Testis (tissue), 2 donors: ENCODE measurements at regions not wholly inside any gene's neighbourhood (a gene's known extent, or its start where the extent isn't known, plus 50 kb on each side); places are given as distances from the start of the nearest gene placed in this dataset.

Experiments used
- DNase-seq: peaks from one replicate; pipeline ENCODE4 v3.0.0-alpha.2; 2019
- H3K27ac ChIP-seq, 2 donors: fragments of 200-600 bp; sonication (generic); one replicate each; pipeline ENCODE4 v1.5.1; 2019
- H3K27me3 ChIP-seq: fragments of 200-600 bp; sonication (generic); one replicate; pipeline ENCODE4 v1.5.1; 2019
- H3K36me3 ChIP-seq: fragments of 200-600 bp; sonication (generic); one replicate; pipeline ENCODE4 v1.5.1; 2017; ENCODE audit warnings: low read depth; ENCODE audit errors: missing control alignments
- H3K4me1 ChIP-seq: fragments of 200-600 bp; sonication (generic); one replicate; pipeline ENCODE4 v1.5.1; 2019
- H3K4me3 ChIP-seq, 2 donors: fragments of 200-600 bp; sonication (generic); one replicate each; pipeline ENCODE4 v1.5.1; 2017 to 2019
- H3K9me3 ChIP-seq: fragments of 200-600 bp; sonication (generic); one replicate; pipeline ENCODE4 v1.5.1; 2017
- CTCF ChIP-seq, 3 experiments: fragments of 450-650 bp in 2 of 3; fragments of 200-600 bp in 1 of 3; sonication (generic) in 1 of 3; IDR thresholded peaks; one replicate each; pipeline ENCODE4 v1.5.1; 2016 to 2019; ENCODE audit warnings: antibody characterized with exemption in 3 of 3, mild to moderate bottlenecking in 2 of 3, moderate library complexity in 1 of 3
- POLR2A ChIP-seq: fragments of 450-650 bp; IDR thresholded peaks from one replicate; pipeline ENCODE4 v1.6.1; 2017; ENCODE audit warnings: antibody characterized with exemption, mild to moderate bottlenecking, moderate library complexity
- WGBS, 2 donors: methylation state at CpG; one replicate each; pipeline ENCODE4 v1.1.5; 2018; 5-methylcytosine and 5-hydroxymethylcytosine counted together
- intact Hi-C: fragments of 100-400 bp; cut with DNase I; formaldehyde crosslinking; loops from one replicate; pipeline ENCODE4 v1.15.1; 2023; ENCODE audit warnings: low total_unique reads

GRCh38 chr14:97200245-97200644 is 403.1 kb downstream of the VRK1 start:
- Histone ChIP-seq H3K36me3 (no peaks in the 10 kb centered on the region), H3K27ac (no peak overlapping the region), H3K4me3 (no peak overlapping the region), H3K27me3 (no peaks in the 10 kb centered on the region), H3K4me1 (no peaks in the 10 kb centered on the region), H3K9me3 (no peaks in the 10 kb centered on the region)
- 72 to 81% methylated on average over 4 of the region's 4 CpGs for WGBS, 2 donors
- intact Hi-C loops = no loop called here
- no peak for DNase-seq
- no peak for TF ChIP-seq CTCF (IDR thresholded peaks at IDR 0.05)
- TF ChIP-seq POLR2A = no peak

GRCh38 chr14:97206916-97207315 is 409.7 kb downstream of the VRK1 start:
- Histone ChIP-seq H3K4me3 (no peak overlapping the region), H3K27ac (no peak overlapping the region), H3K36me3 (no peaks in the 10 kb centered on the region), H3K27me3 (no peaks in the 10 kb centered on the region), H3K9me3 (no peaks in the 10 kb centered on the region), H3K4me1 (no peaks in the 10 kb centered on the region)
- 45 to 75% methylated on average over 11 of the region's 11 CpGs for WGBS, 2 donors
- intact Hi-C loops = no loop called here
- no peak for TF ChIP-seq CTCF (IDR thresholded peaks at IDR 0.05)
- no peak for TF ChIP-seq POLR2A
- DNase-seq = no peak

- H3K4me3 ChIP-seq = no peak overlapping the region
- intact Hi-C loops = no loop called here
- no peak overlapping the region for H3K27ac ChIP-seq
- DNase-seq = no peak
- WGBS, 2 donors = 85 to 91% methylated on average over 1 of the region's 1 CpG
- H3K9me3 ChIP-seq = no peaks in the 10 kb centered on the region
- no peaks in the 10 kb centered on the region for H3K36me3 ChIP-seq
- no peaks in the 10 kb centered on the region for H3K4me1 ChIP-seq
- no peak for TF ChIP-seq POLR2A
- no peak for TF ChIP-seq CTCF (IDR thresholded peaks at IDR 0.05)
- no peaks in the 10 kb centered on the region for H3K27me3 ChIP-seq
These were observed 413.0 kb downstream of the VRK1 start for GRCh38 chr14:97210202-97210601.

GRCh38 chr14:97212399-97212798 is 415.2 kb downstream of the VRK1 start:
- WGBS, 2 donors = 85 to 87% methylated on average over 2 of the region's 2 CpGs
- H3K36me3 ChIP-seq = no peaks in the 10 kb centered on the region
- no peaks in the 10 kb centered on the region for H3K9me3 ChIP-seq
- no peak for TF ChIP-seq CTCF (IDR thresholded peaks at IDR 0.05)
- TF ChIP-seq POLR2A = no peak
- H3K4me1 ChIP-seq = no peaks in the 10 kb centered on the region
- no peak for DNase-seq
- H3K27me3 ChIP-seq = no peaks in the 10 kb centered on the region
- H3K4me3 ChIP-seq = no peak overlapping the region
- no peak overlapping the region for H3K27ac ChIP-seq
- intact Hi-C loops = no loop called here

GRCh38 chr14:97213720-97214119 is 416.5 kb downstream of the VRK1 start:
- intact Hi-C loops = no loop called here
- no peak overlapping the region for H3K27ac ChIP-seq
- no peaks in the 10 kb centered on the region for H3K9me3 ChIP-seq
- DNase-seq = no peak
- H3K4me1 ChIP-seq = peaks cover under 1% of the 10 kb centered on the region
- no peak overlapping the region for H3K4me3 ChIP-seq
- no peaks in the 10 kb centered on the region for H3K36me3 ChIP-seq
- WGBS, 2 donors = 60 to 65% methylated on average over 4 of the region's 4 CpGs
- H3K27me3 ChIP-seq = no peaks in the 10 kb centered on the region
- TF ChIP-seq POLR2A (no peak), CTCF (IDR thresholded peaks at IDR 0.05) (no peak)
